Natural killer cell treated with Interleukin-12 subunit alpha and Interleukin-12 subunit beta and Interleukin-15 and Interleukin-18, amount 100 ng/mL, for 72 hours (primary cell): ENCODE measurements at regions not wholly inside any gene's neighbourhood (a gene's known extent, or its start where the extent isn't known, plus 50 kb on each side); places are given as distances from the start of the nearest gene placed in this dataset.

Source experiments
- ATAC-seq, 2 donors: fragments of 150-1000 bp; cut with Tn5 transposase in 1 of 2; sonication (Bioruptor Pico), chemical (Tn5 transposase) in 1 of 2; 2 replicates each; pipeline ENCODE4 v1.10.0; 2021
- DNase-seq: peaks from one replicate; pipeline ENCODE4 v3.0.0; 2022; ENCODE audit warnings: low spot score
- H3K27ac Mint-ChIP-seq, 2 donors: 1 replicate in 1 of 2; 2 replicates in 1 of 2; pipeline ENCODE4 v1.8.0; 2022; ENCODE audit warnings: mixed read lengths in 2 of 2, mild to moderate bottlenecking in 1 of 2, moderate library complexity in 1 of 2
- H3K27me3 Mint-ChIP-seq, 2 donors: 1 replicate in 1 of 2; 2 replicates in 1 of 2; pipeline ENCODE4 v1.8.0; 2022; ENCODE audit warnings: mixed read lengths in 2 of 2
- H3K36me3 Mint-ChIP-seq: one replicate; pipeline ENCODE4 v1.8.0; 2022; ENCODE audit warnings: mixed read lengths
- H3K4me1 Mint-ChIP-seq, 2 donors: 1 replicate in 1 of 2; 2 replicates in 1 of 2; pipeline ENCODE4 v1.8.0; 2022; ENCODE audit warnings: low read depth in 2 of 2, mixed read lengths in 2 of 2, mild to moderate bottlenecking in 1 of 2
- H3K4me3 Mint-ChIP-seq: one replicate; pipeline ENCODE4 v1.8.0; 2022; ENCODE audit warnings: mixed read lengths
- H3K9me3 Mint-ChIP-seq: 2 replicates; pipeline ENCODE4 v1.8.0; 2022; ENCODE audit warnings: mixed read lengths

DNA sequence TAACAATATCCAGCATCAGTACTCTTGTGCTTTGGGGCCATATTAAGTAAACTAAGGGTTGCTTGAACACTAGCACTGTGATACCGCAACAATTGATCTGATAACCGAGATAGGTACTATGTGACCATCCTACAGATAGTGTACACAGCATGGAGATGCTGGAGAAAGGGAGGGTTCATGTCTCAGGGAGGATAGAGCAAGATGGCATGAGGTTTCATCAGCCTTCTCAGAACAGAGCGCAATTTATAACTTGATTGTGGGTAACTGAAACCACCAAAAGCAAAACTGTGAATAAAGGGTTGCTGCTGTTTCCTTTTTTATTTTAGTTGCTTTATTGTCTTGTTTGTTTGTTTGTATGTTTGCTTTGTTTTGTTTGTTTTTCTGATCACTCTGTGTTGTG lies 1449.7 kb downstream of the PCDH7 start:
- no peaks in the 10 kb centered on the region for H3K4me1 Mint-ChIP-seq
- H3K36me3 Mint-ChIP-seq, result peaks cover 7% of the 10 kb centered on the region
- ATAC-seq (no peak), DNase-seq (no peak)
- peaks cover 12% of the 10 kb centered on the region for H3K9me3 Mint-ChIP-seq
- no peaks in the 10 kb centered on the region for H3K27me3 Mint-ChIP-seq
- no peak overlapping the region for H3K4me3 Mint-ChIP-seq
- no peak overlapping the region for H3K27ac Mint-ChIP-seq

DNA sequence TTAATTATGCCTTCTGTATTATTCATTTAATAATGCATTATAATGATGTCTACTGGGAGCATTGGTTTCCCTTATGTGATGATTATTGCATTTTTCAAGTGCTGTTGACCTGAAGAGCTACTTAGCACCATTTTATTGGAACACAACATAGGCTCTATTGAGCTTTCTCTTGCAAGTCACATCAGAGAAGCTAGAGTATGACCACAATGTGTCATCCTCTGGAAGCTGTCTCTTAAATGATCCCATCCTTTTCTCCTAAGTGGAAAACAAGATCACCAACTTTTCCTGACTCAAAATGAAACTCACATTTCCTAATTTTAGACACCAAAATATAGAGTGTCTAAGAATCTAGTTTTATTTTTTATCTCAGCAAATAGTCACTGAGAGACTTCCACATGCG lies 1451.9 kb downstream of the PCDH7 start:
- Mint-ChIP-seq H3K4me3 (no peak overlapping the region), H3K9me3 (peaks cover 15% of the 10 kb centered on the region), H3K27ac (no peak overlapping the region), H3K4me1 (no peaks in the 10 kb centered on the region), H3K27me3 (no peaks in the 10 kb centered on the region), H3K36me3 (peaks cover 11% of the 10 kb centered on the region)
- no peak for DNase-seq
- no peak for ATAC-seq

DNA sequence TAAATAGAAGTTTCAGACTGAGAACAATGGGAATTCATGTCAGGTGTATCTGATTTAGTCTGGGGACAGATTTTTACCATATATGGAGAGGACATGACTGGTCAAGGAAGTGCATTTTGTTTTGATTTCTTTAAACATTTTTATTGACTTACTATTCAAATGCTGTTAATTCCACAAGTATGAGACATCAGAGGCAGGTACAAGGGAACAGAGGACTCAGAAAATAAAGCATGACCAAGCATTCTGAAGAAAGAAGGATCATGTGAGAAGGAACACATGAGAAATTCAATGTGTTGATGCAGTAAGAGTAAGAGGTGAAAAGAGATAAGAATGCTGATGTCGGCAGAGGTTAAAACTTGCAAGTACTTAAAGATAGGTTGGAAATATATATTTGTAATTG lies 1452.6 kb downstream of the PCDH7 start:
- H3K9me3 Mint-ChIP-seq, result peaks cover 15% of the 10 kb centered on the region
- no peak overlapping the region for H3K4me3 Mint-ChIP-seq
- peaks cover 11% of the 10 kb centered on the region for H3K36me3 Mint-ChIP-seq
- no peaks in the 10 kb centered on the region for H3K27me3 Mint-ChIP-seq
- H3K27ac Mint-ChIP-seq, result no peak overlapping the region
- ATAC-seq (no peak), DNase-seq (no peak)
- no peaks in the 10 kb centered on the region for H3K4me1 Mint-ChIP-seq

DNA sequence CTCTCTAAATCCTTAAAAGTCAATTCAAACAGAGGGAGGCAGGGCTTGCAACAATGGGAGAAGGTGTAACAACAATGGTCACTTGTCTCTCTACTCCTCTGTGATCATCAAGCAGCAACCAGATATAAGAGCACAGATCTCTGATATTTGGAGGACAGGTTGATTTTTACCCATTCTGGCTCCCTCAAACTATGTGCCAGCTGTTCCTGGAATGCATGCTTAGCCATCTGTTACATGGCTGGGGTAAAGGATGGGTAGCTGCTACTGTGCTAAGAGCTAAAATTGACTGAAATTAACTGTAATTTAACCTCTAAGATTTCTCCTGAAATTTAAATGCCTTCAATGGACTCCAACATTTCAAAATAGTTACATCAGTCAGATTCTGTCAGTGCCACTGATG lies 1459.9 kb downstream of the PCDH7 start:
- DNase-seq (no peak), ATAC-seq (no peak)
- Mint-ChIP-seq H3K36me3 (peaks cover 7% of the 10 kb centered on the region), H3K9me3 (peaks cover 12% of the 10 kb centered on the region), H3K4me3 (no peak overlapping the region), H3K27ac (no peak overlapping the region), H3K4me1 (no peaks in the 10 kb centered on the region), H3K27me3 (no peaks in the 10 kb centered on the region)

DNA sequence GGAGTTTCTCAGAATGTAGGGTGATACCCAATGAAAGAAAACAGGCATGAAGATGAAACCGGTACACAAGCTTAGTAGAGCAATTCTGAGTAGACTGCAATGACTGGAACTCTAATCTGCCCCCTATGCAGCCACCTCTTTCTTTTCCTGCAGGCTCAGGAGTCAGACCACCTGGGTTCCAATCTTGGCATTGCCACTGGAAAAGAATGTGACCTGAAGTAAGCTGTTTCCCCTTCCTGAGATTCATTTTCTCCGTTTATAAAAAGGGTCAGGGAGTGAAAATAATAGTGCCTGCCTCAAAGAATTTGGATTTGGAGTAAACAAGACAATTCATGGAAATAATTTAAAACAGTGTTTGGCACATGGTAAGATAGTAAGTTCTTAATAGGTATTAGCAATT lies 1464.0 kb downstream of the PCDH7 start:
- H3K9me3 Mint-ChIP-seq, result peaks cover 7% of the 10 kb centered on the region

DNA sequence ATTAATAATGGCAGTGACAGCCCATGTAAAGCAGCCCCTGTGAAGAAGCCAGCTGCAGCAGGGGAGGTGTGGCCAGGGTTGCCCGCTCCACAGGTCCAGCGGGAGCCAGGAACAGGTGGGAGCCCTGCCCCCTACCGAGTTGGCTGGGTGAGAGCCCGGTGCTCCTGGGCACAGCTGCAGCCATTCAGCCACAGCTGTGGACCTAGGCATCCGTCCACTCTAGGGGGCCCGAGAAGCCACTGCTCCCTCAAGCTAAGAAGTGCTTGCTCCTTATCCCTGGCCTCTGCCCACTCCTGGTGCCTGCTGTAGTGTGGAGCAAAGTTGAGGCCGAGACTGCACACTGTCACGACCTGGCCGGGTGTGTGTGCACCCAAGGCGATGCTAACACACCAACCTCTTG lies 1469.0 kb downstream of the PCDH7 start:
- H3K9me3 Mint-ChIP-seq, result peaks cover 9% of the 10 kb centered on the region
- no peaks in the 10 kb centered on the region for H3K4me1 Mint-ChIP-seq
- H3K27ac Mint-ChIP-seq, result no peak overlapping the region
- no peak for ATAC-seq
- H3K4me3 Mint-ChIP-seq, result no peak overlapping the region
- no peaks in the 10 kb centered on the region for H3K27me3 Mint-ChIP-seq
- no peak for DNase-seq
- no peaks in the 10 kb centered on the region for H3K36me3 Mint-ChIP-seq

More for the DNA sequence above, 1464.0 kb downstream of the PCDH7 start:
- Mint-ChIP-seq H3K27me3 (no peaks in the 10 kb centered on the region), H3K4me3 (no peak overlapping the region), H3K36me3 (peaks cover 4% of the 10 kb centered on the region), H3K4me1 (no peaks in the 10 kb centered on the region), H3K27ac (no peak overlapping the region)
- DNase-seq (no peak), ATAC-seq (no peak)

DNA sequence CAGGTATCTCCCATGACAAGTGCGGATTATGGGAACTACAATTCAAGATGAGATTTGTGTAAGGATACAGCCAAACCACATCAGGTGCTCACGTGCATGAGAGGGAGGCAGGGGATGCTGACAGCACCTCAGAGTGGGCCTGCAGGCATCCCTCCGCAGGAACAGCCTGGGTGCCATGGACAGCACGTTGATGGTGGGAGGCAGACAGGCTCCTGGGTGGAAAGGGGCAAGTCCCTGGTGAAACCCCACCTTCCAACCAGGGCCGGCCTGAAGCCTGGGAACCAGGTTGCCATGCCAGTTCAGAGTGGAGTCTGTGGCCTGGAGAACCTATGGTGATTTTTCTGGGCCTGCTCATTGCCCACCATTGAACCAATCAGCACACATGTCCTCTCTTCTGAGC lies 1469.6 kb downstream of the PCDH7 start:
- Mint-ChIP-seq H3K4me1 (no peaks in the 10 kb centered on the region), H3K9me3 (peaks cover 8% of the 10 kb centered on the region), H3K4me3 (no peak overlapping the region), H3K27me3 (no peaks in the 10 kb centered on the region), H3K27ac (no peak overlapping the region), H3K36me3 (no peaks in the 10 kb centered on the region)
- ATAC-seq, result no peak
- no peak for DNase-seq

DNA sequence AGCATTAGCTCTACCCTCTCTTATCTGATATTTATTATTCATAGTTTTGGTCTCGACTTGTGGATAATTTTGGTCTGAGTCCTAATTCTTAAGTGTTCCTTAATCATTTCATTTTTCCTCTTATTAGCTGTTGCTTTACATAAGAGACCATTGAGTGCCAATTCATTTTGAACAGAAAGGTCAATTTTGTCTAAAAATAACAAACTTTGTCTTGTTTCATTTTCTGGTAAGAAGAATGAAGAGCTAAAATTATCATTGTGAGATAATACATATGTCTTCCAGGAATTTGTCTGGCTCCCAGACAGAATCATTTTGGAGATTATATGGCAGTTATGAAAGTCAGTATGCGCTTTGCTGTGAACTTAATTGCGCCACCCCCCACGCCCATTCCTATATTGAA lies 1471.8 kb downstream of the PCDH7 start:
- H3K27ac Mint-ChIP-seq, result no peak overlapping the region
- H3K27me3 Mint-ChIP-seq, result no peaks in the 10 kb centered on the region
- no peak overlapping the region for H3K4me3 Mint-ChIP-seq
- no peaks in the 10 kb centered on the region for H3K36me3 Mint-ChIP-seq
- H3K4me1 Mint-ChIP-seq, result no peaks in the 10 kb centered on the region
- H3K9me3 Mint-ChIP-seq, result peaks cover 9% of the 10 kb centered on the region
- DNase-seq (no peak), ATAC-seq (no peak)

DNA sequence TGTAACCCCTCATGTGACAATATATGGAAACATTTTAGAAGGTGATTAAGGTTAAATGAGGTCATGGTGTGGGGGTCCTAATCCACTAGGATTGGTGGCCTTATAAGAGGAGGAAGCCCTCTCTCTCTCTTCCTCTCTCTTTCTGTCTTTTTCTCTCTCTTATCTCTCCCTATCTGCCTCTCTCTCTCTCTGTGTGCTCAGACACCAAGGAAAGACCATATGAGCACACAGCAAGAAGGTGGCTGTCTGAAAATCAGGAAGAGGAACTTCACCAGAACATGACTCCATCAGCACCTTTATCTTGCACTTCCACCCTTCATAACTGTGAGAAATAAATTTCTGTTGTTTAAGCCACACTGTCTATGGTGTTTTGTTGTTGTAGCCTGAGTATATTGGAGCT lies 1472.2 kb downstream of the PCDH7 start:
- H3K36me3 Mint-ChIP-seq, result no peaks in the 10 kb centered on the region
- H3K27ac Mint-ChIP-seq, result no peak overlapping the region
- DNase-seq (no peak), ATAC-seq (no peak)
- H3K9me3 Mint-ChIP-seq, result peaks cover 10% of the 10 kb centered on the region
- H3K27me3 Mint-ChIP-seq, result no peaks in the 10 kb centered on the region
- no peak overlapping the region for H3K4me3 Mint-ChIP-seq
- H3K4me1 Mint-ChIP-seq, result no peaks in the 10 kb centered on the region

DNA sequence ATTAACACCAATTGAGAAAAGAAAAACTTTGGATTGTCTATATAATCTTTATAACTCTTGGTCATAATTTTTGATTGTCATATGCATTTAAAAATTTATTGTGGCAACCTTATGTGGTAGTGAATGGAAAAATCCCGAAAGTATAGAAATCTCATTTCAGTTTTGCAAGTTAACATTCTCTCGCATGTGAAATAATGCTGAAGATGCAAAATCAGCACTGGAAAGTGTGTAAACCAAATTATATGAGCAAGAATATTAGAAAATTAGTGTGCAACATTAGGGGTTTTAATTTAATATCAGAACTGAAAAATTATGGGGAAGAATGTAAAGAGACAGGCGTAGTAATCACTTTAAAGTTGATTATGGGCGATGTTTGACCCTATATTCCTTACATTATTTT lies 1472.8 kb downstream of the PCDH7 start:
- Mint-ChIP-seq H3K36me3 (no peaks in the 10 kb centered on the region), H3K4me1 (no peaks in the 10 kb centered on the region), H3K9me3 (peaks cover 10% of the 10 kb centered on the region), H3K27me3 (no peaks in the 10 kb centered on the region), H3K4me3 (no peak overlapping the region), H3K27ac (no peak overlapping the region)
- ATAC-seq (no peak), DNase-seq (no peak)

DNA sequence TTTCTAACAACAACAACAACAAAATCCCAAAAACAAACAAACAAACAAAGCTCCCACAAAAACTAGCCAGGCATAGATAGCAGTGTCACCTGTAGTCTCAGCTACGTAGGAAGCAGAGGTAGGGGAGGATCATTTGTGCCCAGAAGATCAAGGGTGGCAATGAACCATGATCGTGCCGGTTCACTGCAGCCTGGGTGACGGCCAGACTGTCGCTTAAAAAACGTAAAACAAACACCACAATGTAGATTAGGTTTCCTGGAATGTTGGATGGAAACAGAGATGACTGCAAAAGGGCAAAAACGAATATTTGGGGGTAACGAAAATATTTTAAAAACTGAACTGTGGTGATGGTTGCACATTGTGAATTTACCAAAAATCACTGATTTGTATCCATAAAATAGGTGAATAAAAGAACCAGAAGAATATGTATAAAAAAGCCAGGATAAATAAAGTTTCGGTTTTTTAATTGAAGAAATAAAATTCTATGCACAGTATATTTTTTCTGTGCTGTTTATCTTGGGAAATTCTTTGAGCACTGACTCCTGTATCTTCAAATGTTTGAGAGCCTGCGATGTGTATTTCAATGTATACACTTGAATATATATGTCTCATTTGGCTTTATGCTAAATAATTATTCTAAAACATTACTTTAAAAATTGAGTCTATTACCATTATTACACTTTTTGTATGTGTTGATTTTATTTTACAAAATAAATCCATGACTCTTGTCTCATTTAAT lies 1477.0 kb downstream of the PCDH7 start:
- Mint-ChIP-seq H3K4me1 (no peaks in the 10 kb centered on the region), H3K36me3 (peaks cover under 1% of the 10 kb centered on the region), H3K9me3 (peaks cover 10% of the 10 kb centered on the region), H3K27ac (no peak overlapping the region), H3K4me3 (no peak overlapping the region), H3K27me3 (no peaks in the 10 kb centered on the region)
- no peak for ATAC-seq
- DNase-seq, result no peak

DNA sequence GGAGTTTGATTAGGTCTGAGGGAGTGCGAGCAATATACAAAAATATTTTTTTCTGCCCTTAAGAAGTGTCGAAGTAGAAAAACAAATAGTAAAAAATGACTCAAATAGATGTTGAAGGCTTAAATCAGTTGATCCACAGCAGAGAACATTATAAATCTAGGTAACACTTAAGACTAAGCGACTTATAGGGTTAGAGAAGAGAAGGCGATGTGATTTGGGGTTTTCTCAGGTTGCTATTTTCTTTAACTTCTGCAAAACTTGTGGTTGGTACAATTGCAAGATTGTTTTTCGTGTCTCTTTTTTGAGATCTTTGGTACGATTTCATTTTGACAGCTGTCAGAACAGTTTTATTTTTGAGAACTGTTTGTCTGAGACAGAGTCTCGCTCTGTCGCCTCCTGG lies 1479.5 kb downstream of the PCDH7 start:
- no peaks in the 10 kb centered on the region for H3K4me1 Mint-ChIP-seq
- no peak overlapping the region for H3K27ac Mint-ChIP-seq
- no peak for ATAC-seq
- peaks cover 6% of the 10 kb centered on the region for H3K36me3 Mint-ChIP-seq
- H3K27me3 Mint-ChIP-seq, result no peaks in the 10 kb centered on the region
- no peak overlapping the region for H3K4me3 Mint-ChIP-seq
- peaks cover 10% of the 10 kb centered on the region for H3K9me3 Mint-ChIP-seq
- DNase-seq, result no peak

DNA sequence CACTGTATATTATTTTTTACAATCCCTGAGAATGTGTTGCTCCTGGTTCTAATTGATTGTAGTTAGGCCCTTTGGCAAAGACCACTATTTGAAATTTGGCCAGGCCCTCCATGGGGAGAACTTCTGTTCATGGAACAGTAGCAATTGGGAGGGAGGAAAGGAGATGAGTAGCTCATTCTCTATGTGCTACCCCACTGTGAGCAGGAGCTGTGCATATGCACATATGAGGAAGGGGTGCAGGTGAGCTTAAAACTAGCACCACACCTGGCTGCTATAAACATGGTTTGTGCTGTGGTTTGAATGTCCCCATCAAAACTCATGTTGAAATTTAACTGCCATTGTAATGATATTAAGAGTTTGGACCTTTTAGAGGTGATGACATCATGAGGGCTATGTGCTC lies 1483.2 kb downstream of the PCDH7 start:
- H3K4me3 Mint-ChIP-seq, result no peak overlapping the region
- DNase-seq (no peak), ATAC-seq (no peak)
- no peaks in the 10 kb centered on the region for H3K4me1 Mint-ChIP-seq
- peaks cover 16% of the 10 kb centered on the region for H3K9me3 Mint-ChIP-seq
- H3K36me3 Mint-ChIP-seq, result peaks cover 6% of the 10 kb centered on the region
- no peak overlapping the region for H3K27ac Mint-ChIP-seq
- H3K27me3 Mint-ChIP-seq, result no peaks in the 10 kb centered on the region

DNA sequence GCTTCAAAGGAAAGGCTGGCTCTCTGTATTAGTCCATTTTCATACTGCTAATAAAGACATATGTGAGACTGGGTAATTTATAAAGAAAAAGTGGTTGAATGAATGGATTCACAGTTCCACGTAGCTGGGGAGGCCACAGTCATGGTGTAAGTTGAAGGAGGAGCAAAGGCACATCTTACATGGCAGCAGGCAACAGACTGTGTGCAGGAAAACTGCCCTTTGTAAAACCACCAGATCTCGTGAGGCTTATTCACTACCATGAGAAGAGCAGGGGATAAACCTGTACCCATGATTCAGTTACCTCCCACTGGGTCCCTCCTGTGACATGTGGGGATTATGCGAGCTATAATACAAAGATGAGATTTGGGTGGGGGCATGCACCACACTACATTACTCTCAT lies 1486.6 kb downstream of the PCDH7 start:
- no peak for ATAC-seq
- peaks cover 21% of the 10 kb centered on the region for H3K9me3 Mint-ChIP-seq
- no peak overlapping the region for H3K27ac Mint-ChIP-seq
- H3K36me3 Mint-ChIP-seq, result peaks cover 6% of the 10 kb centered on the region
- no peak overlapping the region for H3K4me3 Mint-ChIP-seq
- no peak for DNase-seq
- H3K4me1 Mint-ChIP-seq, result no peaks in the 10 kb centered on the region
- no peaks in the 10 kb centered on the region for H3K27me3 Mint-ChIP-seq

DNA sequence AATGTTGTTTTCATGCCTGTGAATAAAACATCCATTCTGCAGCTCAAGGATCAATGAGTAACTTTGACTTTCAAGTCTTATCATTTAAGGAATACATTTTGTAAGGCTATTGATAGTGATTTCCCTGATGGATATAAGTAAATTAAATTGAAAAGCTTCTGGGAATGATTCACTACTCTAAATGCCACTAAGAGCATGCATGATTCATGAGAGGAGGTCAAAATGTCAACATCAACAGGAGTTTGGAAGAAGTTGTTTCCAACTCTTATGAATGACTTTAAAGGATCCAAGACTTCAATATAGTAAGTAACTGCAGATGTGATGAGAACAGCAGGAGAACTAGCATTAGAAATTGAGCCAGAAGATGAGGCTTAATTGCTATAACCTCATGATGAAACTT lies 1487.3 kb downstream of the PCDH7 start:
- DNase-seq (no peak), ATAC-seq (no peak)
- Mint-ChIP-seq H3K4me3 (no peak overlapping the region), H3K9me3 (peaks cover 22% of the 10 kb centered on the region), H3K27ac (no peak overlapping the region), H3K36me3 (peaks cover 2% of the 10 kb centered on the region), H3K4me1 (no peaks in the 10 kb centered on the region), H3K27me3 (no peaks in the 10 kb centered on the region)
